ENCODE measurements at regions not wholly inside any gene's neighbourhood (a gene's known extent, or its start where the extent isn't known, plus 50 kb on each side); places are given as distances from the start of the nearest gene placed in this dataset.

DNA sequence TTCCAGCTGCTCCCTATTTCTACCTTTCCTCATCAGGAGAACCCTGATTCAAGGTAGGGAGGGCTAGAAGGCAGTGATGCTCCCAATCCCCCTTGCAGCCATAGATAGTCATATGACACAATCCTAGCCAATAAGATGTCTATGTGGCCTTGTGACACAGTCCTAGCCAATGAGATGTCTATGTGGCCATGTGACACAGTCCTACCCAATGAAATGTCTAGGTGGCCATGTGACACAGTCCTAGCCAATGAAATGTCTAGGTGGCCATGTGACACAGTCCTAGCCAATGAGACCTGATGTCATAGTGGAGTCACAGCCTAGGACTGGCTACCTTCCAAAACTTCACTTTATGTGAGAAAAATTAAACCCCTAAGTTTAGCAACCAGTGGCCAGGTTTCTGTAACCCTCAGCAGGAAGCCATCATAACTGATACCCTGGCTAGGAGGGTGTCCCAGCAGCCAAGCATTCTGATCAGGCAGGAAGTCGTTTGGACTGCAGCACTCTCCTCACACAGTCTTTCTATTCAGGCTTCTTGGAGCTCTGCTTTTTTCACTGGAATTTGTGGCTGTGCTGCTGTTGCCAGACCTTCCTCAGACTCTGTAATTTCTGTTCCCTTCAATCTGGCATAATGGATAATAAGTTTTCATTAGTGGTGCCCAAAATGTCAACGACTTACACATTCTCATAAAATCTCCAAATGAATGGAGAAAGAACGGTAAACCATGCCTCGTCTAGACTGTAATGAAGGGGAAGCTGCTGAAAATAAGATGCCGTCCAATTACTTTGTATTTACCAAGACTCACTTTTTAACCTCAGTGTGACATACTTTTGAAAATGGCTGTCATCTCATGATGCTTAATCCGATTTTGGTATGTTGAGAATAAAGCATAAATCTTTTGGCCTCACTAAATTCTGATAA lies 165.0 kb upstream of the NCKAP5 start:
- no TSS peak for BruUV-seq (replicated peaks)
- Histone ChIP-seq H3K36me3 (ENCODE audit: control insufficient read depth, insufficient read depth, low read length) (no peaks in the 10 kb centered on the region), H3K4me2 (ENCODE audit: insufficient read depth, low read length) (no peak overlapping the region), H4K20me1 (replicated peaks; ENCODE audit: control insufficient read depth, insufficient read depth, low read length) (no peaks in the 10 kb centered on the region), H3K79me2 (ENCODE audit: control insufficient read depth, insufficient read depth, low read length) (no peaks in the 10 kb centered on the region), H3K9me3 (replicated peaks; ENCODE audit: control insufficient read depth, insufficient read depth, low read depth, low read length) (no peaks in the 10 kb centered on the region), H2AFZ (ENCODE audit: low read depth, low read length) (no peak overlapping the region), H3K27ac (ENCODE audit: extremely low read depth, low read depth, low read length) (no peak overlapping the region), H3K4me1 (replicated peaks in 1 of 2; ENCODE audit: control insufficient read depth in 2 of 2, insufficient read depth in 2 of 2, low read length in 2 of 2) (no peaks in the 10 kb centered on the region), H3K9ac (ENCODE audit: insufficient read depth in 1 of 2, low read depth in 2 of 2, low read length in 2 of 2) (no peak overlapping the region), H3K4me3 (no peak overlapping the region), H3K27me3 (ENCODE audit: control insufficient read depth in 2 of 2, insufficient read depth in 2 of 2, low read length in 2 of 2) (no peaks in the 10 kb centered on the region; a peak in 1 of 5 replicates), H3K9me1 (ENCODE audit: control insufficient read depth, insufficient read depth, low read length) (no peaks in the 10 kb centered on the region)
- WGBS (ENCODE audit: insufficient coverage, low coverage, missing lambda C conversion rate), result 1% methylated on average over 6 of the region's 6 CpGs
- no peak for TF ChIP-seq ETV5 (CRISPR knock-in tag; IDR thresholded peaks at IDR 0.05; ENCODE audit: low read depth)
- TF ChIP-seq, protein P1, sequence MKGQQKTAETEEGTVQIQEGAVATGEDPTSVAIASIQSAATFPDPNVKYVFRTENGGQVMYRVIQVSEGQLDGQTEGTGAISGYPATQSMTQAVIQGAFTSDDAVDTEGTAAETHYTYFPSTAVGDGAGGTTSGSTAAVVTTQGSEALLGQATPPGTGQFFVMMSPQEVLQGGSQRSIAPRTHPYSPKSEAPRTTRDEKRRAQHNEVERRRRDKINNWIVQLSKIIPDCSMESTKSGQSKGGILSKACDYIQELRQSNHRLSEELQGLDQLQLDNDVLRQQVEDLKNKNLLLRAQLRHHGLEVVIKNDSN (CRISPR knock-in tag; IDR thresholded peaks at IDR 0.05), result peak; percentile 69
- no peak for TF ChIP-seq PHB2 (IDR thresholded peaks at IDR 0.05; ENCODE audit: low read depth)
- TF ChIP-seq STAT5B (CRISPR knock-in tag; IDR thresholded peaks at IDR 0.05), result no peak
- no peak for TF ChIP-seq GATAD2B (IDR thresholded peaks at IDR 0.05; ENCODE audit: borderline replicate concordance)
- TF ChIP-seq SNIP1 (IDR thresholded peaks at IDR 0.05; ENCODE audit: low read depth), result no peak
- no peak for TF ChIP-seq RBM14 (IDR thresholded peaks at IDR 0.05; ENCODE audit: borderline replicate concordance, insufficient read depth, low read depth, low read length)
- TF ChIP-seq CBFA2T2 (conservative IDR thresholded peaks at IDR 0.05), result peak; percentile 59
- TF ChIP-seq NFYB (IDR thresholded peaks at IDR 0.05; ENCODE audit: extremely low read depth, insufficient read length), result peak; percentile 28
- peak; percentile 87 for TF ChIP-seq RAD51 (IDR thresholded peaks at IDR 0.05; ENCODE audit: borderline replicate concordance, low read depth)
- TF ChIP-seq ARID1B (IDR thresholded peaks at IDR 0.05), result no peak
- TF ChIP-seq MAFF (IDR thresholded peaks at IDR 0.05; ENCODE audit: low read length), result no peak
- TF ChIP-seq, protein P2, sequence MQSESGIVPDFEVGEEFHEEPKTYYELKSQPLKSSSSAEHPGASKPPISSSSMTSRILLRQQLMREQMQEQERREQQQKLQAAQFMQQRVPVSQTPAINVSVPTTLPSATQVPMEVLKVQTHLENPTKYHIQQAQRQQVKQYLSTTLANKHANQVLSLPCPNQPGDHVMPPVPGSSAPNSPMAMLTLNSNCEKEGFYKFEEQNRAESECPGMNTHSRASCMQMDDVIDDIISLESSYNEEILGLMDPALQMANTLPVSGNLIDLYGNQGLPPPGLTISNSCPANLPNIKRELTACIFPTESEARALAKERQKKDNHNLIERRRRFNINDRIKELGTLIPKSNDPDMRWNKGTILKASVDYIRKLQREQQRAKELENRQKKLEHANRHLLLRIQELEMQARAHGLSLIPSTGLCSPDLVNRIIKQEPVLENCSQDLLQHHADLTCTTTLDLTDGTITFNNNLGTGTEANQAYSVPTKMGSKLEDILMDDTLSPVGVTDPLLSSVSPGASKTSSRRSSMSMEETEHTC (IDR thresholded peaks at IDR 0.05), result no peak
- TF ChIP-seq FOS (IDR thresholded peaks at IDR 0.05; ENCODE audit: extremely low read depth, insufficient read length), result peak; percentile 51
- TF ChIP-seq, protein P3, sequence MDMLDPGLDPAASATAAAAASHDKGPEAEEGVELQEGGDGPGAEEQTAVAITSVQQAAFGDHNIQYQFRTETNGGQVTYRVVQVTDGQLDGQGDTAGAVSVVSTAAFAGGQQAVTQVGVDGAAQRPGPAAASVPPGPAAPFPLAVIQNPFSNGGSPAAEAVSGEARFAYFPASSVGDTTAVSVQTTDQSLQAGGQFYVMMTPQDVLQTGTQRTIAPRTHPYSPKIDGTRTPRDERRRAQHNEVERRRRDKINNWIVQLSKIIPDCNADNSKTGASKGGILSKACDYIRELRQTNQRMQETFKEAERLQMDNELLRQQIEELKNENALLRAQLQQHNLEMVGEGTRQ (CRISPR knock-in tag; IDR thresholded peaks at IDR 0.05), result peak; percentile 78
- ChIA-PET POLR2A (no interaction called here), CTCF (ENCODE audit: low intra/inter-chr PET ratio) (no interaction called here)
- ATAC-seq, result peak; percentile 50
- no peak for DNase-seq (ENCODE audit: extremely low read depth in 1 of 4, low spot score in 3 of 4)
- in situ Hi-C loops (cut with MboI), result no loop called here
- FAIRE-seq, result no peak
- intact Hi-C loops (cut with micrococcal nuclease), result no loop called here
